ENCODE measurements at regions not wholly inside any gene's neighbourhood (a gene's known extent, or its start where the extent isn't known, plus 50 kb on each side); places are given as distances from the start of the nearest gene placed in this dataset.

DNA sequence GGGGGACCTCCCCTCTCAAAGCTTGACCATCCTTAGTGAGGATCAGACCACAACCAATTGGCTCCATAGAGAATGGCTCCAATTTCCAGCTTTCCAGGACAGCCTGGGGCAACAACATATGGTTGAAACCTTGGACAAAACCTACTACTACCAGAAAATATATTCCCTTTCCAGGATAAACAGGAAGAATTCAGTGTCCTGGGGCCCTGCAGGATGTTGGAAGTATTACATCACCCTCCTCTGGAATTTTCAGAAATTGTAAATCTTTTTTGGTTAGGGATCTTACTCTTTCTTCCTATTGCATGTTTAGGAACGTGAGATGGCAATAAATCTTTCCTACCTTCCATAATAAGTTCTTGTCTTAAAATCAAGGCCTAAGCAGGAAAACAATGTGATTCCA lies 158.9 kb upstream of the MEIS1 start:
- TF ChIP-seq, protein P1, sequence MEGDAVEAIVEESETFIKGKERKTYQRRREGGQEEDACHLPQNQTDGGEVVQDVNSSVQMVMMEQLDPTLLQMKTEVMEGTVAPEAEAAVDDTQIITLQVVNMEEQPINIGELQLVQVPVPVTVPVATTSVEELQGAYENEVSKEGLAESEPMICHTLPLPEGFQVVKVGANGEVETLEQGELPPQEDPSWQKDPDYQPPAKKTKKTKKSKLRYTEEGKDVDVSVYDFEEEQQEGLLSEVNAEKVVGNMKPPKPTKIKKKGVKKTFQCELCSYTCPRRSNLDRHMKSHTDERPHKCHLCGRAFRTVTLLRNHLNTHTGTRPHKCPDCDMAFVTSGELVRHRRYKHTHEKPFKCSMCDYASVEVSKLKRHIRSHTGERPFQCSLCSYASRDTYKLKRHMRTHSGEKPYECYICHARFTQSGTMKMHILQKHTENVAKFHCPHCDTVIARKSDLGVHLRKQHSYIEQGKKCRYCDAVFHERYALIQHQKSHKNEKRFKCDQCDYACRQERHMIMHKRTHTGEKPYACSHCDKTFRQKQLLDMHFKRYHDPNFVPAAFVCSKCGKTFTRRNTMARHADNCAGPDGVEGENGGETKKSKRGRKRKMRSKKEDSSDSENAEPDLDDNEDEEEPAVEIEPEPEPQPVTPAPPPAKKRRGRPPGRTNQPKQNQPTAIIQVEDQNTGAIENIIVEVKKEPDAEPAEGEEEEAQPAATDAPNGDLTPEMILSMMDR (IDR thresholded peaks at IDR 0.05): no peak
- TF ChIP-seq EP300 (IDR thresholded peaks at IDR 0.05; ENCODE audit: low read depth): no peak
- no peak for TF ChIP-seq POLR2AphosphoS5 (IDR thresholded peaks at IDR 0.05)
